ENCODE measurements at regions not wholly inside any gene's neighbourhood (a gene's known extent, or its start where the extent isn't known, plus 50 kb on each side); places are given as distances from the start of the nearest gene placed in this dataset.
"Not testable (repeated sequence)": the region's sequence is repeated elsewhere in the genome, so short reads cannot be mapped to it uniquely, and the experiment has no call there.

DNA sequence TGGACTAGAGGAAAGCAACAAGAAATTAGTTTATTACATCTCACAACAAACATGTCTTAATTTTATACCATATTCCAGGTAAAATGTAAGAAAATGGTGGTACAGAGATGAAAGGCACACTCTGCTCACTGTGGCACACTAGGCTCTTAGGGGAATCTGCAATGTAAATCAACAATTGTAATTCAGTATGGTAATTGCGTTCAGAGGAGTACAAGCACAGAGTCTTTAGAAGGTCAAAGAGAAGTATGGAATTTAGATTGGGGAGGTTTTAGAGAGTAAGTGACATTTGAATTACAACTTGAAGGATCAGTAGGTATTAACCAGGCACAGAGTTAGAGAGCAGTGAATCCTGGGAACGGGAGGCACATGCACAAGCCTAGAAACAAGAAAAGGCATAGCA is 694.0 kb upstream of the USP15 start:
- DNase-seq, result no peak

DNA sequence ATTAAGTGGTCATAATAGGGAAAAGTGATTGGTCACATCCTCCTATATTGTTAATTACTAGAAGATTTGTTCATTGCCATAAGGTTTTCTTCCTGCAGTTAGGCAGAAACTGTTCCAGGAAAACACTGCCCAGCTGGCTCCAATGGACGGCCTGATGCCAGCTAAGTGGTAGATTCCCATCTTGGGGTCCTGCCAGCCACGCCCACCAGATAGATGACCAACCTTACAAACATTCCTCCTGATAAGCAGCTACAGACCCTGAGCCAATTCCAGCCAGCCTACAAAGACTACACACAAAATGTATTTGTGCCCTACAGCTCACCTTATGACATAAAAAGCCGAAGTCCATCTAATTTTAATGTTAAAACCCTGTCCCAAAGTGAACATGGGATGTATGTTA is 685.9 kb upstream of the USP15 start:
- no peak for DNase-seq

DNA sequence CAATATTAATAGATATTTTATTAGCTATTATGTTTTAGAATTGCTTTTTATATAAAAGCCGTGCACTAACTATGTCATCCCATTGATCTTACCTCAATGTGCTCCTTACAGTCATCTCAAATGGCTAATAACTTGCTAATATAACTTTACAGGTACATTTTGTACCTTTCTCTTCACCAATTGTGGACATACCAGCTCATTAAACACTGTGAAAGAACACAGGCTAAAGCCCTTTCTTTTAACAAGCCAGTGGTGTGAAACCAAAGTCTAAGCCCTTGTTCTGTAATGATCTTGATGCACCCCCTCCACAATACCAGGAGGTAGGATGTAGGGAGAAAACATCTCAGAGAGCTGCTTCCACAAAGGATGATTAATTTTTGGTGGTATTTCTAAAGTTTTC is 675.3 kb upstream of the USP15 start:
- no peak for DNase-seq

DNA sequence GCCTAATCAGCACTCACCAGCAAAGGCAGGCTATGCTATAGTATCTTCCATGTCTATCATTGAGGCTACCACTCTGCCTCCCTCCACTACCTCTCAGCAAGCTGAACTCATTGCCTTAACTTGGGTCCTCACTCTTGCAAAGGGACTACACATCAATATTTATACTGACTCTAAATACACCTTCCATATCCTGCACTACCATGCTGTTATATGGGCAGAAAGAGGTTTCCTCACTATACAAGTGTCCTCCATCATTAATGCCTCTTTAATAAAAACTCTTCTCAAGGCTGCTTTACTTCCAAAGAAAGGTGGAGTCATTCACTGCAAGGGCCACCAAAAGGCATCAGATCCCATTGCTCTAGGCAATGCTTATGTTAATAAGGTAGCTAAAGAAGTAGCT is 669.3 kb upstream of the USP15 start:
- not testable (repeated sequence) for DNase-seq

DNA sequence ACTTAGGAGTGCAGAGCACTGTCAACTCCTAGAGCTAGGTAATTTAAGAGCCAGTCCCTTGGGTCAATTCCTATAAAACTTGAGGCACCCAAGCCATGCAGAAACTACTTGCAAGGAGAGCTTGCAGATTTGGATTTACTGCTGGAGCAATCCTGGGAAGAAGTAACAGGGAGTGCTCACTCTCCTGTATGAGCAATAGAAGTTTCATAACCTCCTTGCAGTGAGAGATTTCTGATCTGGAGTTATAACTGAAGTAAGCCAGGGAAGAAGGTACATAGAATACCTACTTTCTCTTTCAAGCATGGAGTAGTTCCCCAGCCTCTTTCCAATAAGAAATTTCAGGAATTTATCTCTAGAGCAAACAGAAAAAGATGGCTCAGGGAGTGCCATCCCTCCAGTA is 650.1 kb upstream of the USP15 start:
- DNase-seq, result no peak

DNA sequence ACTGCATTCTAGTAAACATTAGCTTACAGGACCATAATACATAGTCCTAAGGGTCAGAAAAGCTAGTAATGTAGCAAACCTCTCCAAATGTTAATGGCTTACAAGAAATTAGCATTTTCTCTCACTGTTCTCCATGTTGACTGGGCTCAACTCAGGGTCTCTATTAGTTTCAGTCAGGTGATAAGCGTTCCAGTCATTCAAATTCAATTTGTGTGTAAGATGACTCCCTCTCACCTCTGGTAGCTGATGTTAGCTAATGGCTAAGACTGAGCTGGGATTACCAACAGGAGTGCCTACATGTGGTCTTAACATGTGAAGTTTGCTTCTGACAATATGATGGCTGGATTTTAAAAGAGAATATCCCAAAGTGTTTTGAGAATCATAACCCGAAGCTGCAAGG is 630.5 kb upstream of the USP15 start:
- DNase-seq, result no peak

DNA sequence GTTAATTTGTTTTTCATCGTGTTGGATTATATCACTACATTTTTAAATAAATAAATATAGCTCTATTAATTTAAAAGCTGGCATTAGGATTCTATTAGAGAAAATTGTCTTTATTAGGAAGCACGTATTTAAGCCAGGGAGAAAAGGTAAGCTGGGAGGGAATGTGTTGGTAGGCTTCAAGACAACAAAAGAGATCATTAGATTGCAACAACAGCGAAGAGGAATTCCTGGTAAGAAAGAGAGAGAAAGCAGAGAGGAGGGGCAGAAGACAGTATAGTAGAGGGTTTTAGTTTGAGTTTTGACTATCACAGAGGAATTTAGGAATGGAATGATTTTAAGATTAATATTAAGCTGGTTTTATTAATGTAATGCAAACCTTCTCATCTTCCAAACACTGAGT is 613.6 kb upstream of the USP15 start:
- no peak for DNase-seq

DNA sequence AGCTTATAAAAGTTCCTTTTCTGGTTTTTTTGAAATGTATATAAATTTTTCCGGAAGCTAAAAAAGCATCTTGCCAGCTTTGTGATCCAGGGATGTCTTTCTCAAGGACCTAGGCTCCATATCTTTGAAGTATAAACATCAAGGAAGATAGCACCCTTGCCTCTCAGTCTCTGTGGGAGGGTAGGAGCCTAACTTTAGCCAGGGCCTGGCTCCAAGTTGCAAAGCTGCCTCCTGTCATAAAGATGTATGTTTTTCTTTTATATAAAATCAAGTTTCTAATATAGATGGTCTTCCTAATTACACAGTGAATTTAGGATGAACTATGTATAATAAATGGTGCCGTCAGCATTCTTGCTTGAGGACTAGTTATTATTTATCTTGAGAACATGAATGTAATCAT is 612.6 kb upstream of the USP15 start:
- no peak for DNase-seq

DNA sequence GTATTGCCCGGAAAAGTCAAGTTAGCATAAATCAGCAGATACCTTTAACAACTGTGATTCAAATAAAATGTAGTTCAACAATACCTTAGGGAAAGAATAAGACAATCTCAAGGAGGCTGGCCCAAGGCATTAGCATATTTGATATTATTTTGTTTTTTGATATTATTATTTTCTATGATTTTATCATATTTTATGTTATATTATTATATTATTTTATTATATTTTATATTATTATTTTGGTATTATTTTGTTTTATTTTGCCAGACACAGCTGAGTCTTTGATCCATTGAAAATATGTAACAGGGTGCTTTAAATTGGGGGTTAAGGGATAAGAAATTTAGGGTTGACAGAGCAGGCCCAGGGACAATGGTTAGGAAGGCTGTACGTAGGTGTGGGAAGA is 607.9 kb upstream of the USP15 start:
- no peak for DNase-seq

DNA sequence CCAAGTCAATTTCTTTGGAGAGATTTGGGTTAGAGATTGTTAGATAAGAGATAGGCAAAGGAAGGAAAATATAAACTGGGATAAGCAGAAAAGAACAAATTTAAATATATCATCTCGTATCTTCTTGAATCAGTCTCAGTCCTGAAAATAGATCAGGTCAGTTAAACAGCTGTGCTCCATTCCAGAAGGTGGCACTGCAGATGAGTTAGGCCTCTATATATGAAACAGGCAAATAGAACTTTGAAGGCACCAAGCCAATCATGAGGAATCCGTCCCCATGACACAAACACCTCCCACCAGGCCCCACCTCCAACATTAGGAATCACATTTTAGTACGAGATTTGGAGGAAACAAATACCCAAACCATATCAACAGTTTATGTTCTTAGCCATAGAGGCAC is 605.5 kb upstream of the USP15 start:
- DNase-seq, result peak in 1 of 3 donors; percentile 6

DNA sequence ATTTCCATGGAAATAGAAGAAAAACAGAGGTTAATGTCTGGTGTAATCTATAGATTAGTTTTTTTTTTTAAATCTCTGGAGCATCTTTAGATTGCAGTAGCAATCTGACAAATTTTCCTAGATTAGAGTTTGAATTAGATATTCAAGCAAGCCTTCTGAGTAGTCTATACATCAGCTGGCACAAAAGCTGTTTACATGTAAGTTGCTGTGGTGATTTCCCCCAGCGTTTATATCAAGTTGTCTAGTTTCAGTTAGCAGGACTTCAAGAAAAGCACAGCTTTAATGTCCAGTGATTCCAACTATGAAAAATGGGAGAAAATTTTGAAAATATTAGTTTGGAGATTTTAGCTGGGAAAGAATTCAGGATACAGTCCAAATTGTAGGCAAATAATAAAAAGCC is 605.0 kb upstream of the USP15 start:
- DNase-seq, result peak in 1 of 3 donors; percentile 5

DNA sequence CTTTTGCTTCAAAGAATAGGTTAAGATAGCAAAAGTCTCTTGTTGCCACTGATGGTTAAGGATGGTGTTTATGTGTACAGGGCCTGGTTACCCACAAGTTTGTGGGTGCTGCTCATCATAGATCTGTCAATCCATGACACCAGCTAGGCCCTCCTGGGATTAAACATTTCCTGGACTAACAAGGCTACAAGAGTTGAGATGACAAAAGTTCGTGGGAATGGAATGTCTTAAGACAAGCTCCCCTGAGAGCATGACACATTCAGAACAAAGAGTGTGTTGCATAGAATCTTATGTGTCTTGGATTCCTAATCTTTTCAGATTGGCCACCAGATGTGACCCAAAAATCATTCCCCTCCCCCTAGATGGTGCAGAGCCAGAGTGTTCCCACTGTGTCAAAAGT is 592.5 kb upstream of the USP15 start:
- DNase-seq, result peak in 1 of 3 donors; percentile 2

DNA sequence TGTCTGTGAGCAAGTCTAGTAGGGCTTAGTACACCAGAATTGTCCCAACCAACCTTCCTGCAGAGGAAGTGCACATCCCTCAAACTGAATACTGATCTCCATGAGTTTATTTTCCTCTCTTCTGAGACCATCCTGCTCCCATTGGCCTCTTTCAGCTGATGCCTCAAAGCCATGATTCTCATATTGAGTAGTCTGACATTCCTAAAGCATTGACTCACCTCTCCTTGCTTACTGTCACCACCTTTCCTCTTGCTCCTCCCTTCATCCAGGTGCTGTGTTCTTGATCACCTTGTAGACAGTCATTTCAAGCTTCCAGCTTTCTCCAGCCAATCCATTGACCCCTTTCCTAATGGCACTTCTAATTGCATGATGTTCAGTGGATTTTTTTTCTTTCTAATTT is 583.7 kb upstream of the USP15 start:
- DNase-seq, result no peak

DNA sequence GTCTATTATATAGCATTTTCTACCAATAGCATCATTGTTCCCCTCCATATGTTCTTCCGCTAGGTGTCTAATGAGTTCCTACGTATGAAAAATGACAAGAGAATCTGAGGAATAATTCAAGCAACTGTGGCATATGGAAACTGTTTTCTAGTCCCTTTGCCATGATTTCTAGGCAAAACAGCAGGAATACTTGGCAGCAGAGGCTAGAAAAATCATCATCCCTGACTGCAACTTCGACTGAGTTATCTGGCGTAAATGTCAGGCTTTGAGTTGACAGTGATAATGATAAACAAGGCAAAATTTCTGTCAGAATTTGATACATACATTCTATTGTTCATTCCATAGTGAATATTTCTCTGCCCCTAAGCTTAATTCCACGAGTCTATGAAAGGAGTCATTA is 572.8 kb upstream of the USP15 start:
- DNase-seq, result peak; percentile 2 to 21 (median 4)

DNA sequence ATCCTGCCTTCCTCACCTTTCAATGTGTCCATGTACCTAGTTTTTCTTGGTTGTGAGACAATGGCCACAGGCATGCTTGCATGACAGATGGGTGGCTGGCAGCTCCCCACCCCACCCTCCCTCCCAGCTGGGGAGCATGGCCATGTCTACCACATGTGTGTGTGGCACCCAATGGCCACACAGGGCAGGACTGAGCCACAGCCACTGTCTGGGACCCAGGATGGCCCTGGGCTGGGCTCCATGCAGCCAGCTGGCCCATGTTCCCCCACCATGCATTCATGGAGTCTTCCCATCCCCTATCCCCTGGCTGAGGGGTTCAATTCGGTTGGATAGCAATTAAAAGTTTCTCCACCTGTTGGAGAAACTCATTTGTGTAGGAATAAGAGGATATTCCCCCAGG is 566.0 kb upstream of the USP15 start:
- no peak for DNase-seq

DNA sequence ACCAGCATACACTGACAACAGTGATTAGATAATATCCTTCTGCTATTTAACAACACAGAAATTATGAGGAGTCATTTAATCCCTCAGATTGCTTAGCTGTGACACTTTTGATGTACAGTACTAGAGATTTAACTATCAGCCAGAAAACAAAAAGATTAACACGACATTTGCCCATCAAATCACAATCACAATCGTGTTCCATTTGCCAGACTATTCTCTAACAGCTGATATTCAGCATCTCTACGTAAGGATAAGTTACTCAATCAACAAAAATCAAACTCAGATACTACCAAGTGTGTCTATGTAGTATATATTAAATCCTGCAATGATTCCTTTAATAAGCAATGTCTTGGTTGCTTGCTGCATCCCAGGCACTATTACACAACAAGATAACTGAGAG is 558.7 kb upstream of the USP15 start:
- no peak for DNase-seq

DNA sequence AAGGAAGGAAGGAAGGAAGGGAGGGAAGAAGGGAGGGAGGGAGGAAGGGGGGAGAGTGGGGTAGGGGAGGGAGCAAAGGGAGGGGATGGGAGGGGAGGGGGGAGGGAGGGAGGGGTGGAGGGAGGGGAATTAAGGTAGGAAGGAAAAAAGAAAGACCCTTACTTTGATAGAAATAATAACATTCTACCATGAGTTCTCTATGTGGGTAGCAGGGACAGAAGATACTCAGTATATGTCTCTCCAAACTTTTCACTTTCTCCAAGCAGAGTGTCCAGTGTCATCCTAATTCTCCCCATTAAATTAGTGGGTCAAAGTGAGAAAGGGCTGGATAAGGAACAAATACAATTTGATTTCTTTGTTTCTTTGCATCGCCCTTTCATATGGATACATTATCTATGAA is 553.4 kb upstream of the USP15 start:
- DNase-seq, result no peak

DNA sequence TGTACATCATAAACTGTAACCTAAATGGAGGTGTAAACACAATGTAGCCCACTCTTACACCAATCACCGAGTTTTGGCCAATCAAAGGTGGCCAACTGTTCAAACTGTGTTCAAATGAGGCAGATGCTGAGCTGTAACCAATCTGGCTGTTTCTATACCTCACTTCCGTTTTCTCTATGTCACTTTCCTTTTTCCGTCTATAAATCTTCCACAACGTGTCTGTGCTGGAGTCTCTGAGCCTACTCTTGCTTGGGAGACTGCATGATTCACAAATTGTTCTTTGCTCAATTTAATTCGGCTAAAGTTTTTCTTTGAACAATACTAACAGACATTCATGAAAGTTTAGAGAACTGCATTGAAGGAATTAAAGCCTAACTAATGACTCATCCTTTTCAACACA is 547.1 kb upstream of the USP15 start:
- no peak for DNase-seq

DNA sequence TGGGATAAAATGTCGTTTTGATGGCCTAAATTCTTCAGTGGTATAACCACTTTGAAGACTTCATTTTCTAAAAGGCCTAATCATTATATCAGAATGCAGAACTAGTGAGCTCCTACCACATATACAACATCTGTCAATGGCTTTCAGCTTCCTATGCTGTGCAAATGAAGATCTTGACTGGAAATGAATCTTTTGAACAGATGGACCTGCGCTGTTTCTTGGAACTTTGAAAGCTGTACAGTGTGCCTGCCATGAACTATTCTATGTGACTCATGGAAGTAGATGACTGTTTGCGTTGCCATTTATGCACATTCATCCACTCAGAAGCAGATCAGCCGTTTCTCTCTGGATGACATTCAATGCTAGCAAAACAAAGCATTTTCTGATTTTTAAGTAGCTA is 542.2 kb upstream of the USP15 start:
- DNase-seq, result no peak

DNA sequence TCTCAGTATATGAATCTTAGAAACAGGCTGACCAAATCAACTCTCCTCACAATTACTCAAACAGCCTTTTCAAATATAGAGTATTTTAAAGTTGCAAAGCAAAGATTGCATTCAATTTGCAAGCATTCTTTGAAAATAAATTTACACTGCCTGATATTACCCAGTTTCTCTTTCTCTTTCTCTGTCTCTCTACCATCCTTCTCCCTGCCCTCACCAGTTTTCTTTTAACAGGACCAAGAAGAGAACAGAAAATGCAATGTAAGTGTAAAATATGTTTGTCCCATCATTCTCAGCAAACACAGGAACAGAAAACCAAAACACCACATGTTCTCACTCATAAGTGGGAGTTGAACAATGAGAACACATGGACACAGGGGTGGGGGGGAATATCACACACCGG is 520.3 kb upstream of the USP15 start:
- DNase-seq, result no peak

DNA sequence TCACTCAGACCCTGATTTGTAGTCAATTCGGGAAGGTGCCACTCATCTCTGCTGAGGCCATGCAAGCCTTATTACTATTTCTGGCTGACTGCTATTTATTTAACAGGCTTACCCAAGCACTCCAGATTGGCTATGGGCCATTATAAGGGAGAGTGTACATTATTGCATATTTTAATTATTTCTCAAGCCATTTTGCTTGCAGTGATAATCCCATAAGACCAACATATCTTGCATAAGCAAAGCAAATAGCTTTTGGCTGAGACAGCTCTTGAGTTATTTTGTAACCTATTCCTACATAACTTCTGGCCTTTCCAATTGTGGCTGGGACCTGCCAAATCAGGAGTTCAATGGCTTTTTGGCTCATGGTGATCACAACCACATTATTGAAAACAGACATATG is 509.6 kb upstream of the USP15 start:
- DNase-seq, result peak; percentile 15 to 46 (median 36)

DNA sequence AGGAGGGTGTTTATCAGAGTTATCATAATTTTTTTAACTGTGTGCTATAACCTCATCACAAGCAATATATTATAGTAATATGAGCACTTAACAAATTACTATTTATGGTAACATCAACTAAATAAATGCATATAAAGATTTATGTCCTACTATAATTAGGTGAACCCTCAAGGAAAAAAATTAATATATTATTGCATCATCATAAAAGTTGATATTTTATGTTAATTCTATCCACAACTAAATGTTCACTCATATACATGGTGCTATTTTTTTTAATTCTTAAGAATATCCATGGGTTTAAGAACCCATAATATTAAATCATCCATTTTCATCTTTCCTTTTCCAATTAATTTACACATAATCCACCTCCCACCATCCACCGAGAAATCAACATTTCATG is 506.0 kb upstream of the USP15 start:
- no peak for DNase-seq

DNA sequence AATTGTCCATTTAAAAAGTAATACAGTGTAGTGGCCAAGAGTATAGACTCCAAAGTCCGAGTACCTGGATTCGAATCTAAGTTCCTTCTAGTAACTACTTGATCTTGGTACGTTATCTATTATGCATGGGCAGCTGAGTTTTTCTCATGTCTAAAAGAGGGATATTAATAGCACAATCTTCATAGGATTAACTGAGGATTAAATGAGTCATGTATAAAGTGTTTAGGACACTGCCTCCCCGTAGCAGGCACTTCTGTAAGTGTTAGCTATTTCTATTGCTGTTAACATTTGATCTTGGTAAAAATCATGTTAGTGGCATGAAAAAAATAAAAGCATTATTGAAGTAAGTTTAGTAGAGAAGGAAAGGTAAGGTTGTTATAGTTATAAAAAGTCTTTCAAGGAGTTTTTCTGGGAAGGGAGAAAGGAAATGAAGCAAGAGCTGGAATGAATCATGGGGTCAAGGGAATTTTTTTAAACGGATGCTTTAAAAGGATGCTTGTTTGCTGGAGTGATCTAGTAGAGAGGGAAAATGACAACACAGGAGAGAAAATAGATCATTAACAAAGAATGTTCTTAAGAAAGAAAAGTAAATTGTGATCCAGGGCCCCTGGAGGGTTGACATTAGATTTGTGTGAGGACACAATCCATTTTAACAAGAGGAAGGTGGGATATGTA is 502.2 kb upstream of the USP15 start:
- DNase-seq, result peak in 1 of 3 donors; percentile 14

DNA sequence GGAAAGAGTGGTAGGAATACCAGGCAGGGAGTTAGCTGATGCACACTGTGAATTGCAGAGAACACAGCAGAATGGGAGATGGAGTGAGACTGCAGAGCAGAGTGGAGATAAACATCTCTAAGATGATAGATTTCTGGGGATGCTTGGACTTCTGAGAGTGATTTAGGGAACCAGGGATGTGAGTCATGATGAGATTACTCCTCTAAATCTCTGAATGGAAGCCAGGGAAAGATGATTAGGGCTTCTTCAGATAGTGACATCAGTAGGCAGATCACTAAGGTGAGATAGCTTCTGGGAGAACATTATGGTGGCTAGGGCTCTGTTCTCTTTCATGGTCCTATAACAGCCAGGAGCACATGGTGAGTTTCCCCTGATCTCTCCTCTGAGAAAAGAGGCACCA is 501.5 kb upstream of the USP15 start:
- DNase-seq, result peak in 1 of 3 donors; percentile 24

DNA sequence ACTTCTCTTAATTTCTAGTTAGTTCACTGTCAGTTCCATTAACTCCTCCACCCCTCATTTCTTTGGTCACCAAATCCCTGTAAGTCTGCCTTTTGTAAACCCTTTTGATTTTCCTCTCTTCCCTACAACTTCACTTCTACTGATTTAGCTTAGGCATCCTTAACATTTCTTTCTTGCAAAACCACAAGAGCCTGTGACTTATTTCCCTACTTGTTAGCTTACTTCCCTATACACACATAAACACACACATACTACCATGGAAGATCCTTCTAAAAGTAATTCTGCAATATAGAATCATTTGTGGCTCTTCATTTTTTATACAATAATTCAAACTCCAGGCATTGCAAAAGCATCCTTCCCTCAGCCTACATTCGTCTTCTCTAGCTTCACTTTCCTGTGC is 494.3 kb upstream of the USP15 start:
- DNase-seq, result no peak
